ENCODE measurements at regions not wholly inside any gene's neighbourhood (a gene's known extent, or its start where the extent isn't known, plus 50 kb on each side); places are given as distances from the start of the nearest gene placed in this dataset.

- H3K27ac ChIP-seq (ENCODE audit: low read length): no peak overlapping the region
- no peak overlapping the region for H3K27ac Mint-ChIP-seq
- no peaks in the 10 kb centered on the region for H3K36me3 Mint-ChIP-seq
- H3K4me3 ChIP-seq (ENCODE audit: low read length): no peak overlapping the region
- no peaks in the 10 kb centered on the region for H3K4me1 Mint-ChIP-seq
- 96% methylated on average over 3 of the region's 3 CpGs for WGBS (ENCODE audit: insufficient coverage)
- H3K27me3 ChIP-seq (ENCODE audit: control insufficient read depth, insufficient read depth, low read length): no peaks in the 10 kb centered on the region
- peaks cover 0 to 2% of the 10 kb centered on the region in 2 donors for H3K9me3 Mint-ChIP-seq
- no peaks in the 10 kb centered on the region for H3K9me3 ChIP-seq (ENCODE audit: control insufficient read depth, insufficient read depth, low read length)
- no peaks in the 10 kb centered on the region for H3K4me1 ChIP-seq (ENCODE audit: control insufficient read depth, insufficient read depth, low read length)
- TF ChIP-seq, protein P1, sequence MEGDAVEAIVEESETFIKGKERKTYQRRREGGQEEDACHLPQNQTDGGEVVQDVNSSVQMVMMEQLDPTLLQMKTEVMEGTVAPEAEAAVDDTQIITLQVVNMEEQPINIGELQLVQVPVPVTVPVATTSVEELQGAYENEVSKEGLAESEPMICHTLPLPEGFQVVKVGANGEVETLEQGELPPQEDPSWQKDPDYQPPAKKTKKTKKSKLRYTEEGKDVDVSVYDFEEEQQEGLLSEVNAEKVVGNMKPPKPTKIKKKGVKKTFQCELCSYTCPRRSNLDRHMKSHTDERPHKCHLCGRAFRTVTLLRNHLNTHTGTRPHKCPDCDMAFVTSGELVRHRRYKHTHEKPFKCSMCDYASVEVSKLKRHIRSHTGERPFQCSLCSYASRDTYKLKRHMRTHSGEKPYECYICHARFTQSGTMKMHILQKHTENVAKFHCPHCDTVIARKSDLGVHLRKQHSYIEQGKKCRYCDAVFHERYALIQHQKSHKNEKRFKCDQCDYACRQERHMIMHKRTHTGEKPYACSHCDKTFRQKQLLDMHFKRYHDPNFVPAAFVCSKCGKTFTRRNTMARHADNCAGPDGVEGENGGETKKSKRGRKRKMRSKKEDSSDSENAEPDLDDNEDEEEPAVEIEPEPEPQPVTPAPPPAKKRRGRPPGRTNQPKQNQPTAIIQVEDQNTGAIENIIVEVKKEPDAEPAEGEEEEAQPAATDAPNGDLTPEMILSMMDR (IDR thresholded peaks at IDR 0.05): no peak
- no peaks in the 10 kb centered on the region for H3K27me3 Mint-ChIP-seq (ENCODE audit: low read depth in 2 of 2)
- no peak overlapping the region for H3K4me3 Mint-ChIP-seq
- DNase-seq (no peak), ATAC-seq (no peak)
- intact Hi-C loops (cut with micrococcal nuclease): no loop called here
- no peaks in the 10 kb centered on the region for H3K36me3 ChIP-seq (ENCODE audit: control insufficient read depth, insufficient read depth, low read length)
Observed at GRCh38 chr3:94303897-94304296, 241.0 kb downstream of the NSUN3 start.

DNA sequence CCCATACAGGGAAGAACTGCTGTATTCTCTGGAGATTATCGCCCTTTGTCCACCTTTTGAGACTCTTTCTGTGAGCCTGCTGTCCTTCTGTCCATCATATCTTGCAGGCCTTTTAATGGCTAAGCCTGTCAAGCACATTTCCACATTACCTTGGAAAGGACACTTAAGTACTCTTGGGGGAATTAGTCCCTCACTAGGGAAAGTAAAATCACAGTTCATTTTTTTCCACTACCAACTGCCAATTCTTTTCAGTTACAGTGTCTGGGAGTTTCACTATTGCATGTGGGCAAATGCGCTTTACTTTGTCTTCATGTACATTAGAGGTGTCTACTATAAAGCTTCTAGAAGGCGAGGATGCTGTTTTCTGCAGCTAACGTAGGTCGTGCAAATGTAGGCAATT, 242.1 kb downstream of the NSUN3 start:
- H3K36me3 Mint-ChIP-seq: no peaks in the 10 kb centered on the region
- Histone ChIP-seq H3K27ac (ENCODE audit: low read length) (no peak overlapping the region), H3K9me3 (ENCODE audit: control insufficient read depth, insufficient read depth, low read length) (peaks cover 5% of the 10 kb centered on the region), H3K4me3 (ENCODE audit: low read length) (no peak overlapping the region), H3K27me3 (ENCODE audit: control insufficient read depth, insufficient read depth, low read length) (no peaks in the 10 kb centered on the region), H3K4me1 (ENCODE audit: control insufficient read depth, insufficient read depth, low read length) (no peaks in the 10 kb centered on the region), H3K36me3 (ENCODE audit: control insufficient read depth, insufficient read depth, low read length) (no peaks in the 10 kb centered on the region)
- no peak overlapping the region for H3K4me3 Mint-ChIP-seq
- no peaks in the 10 kb centered on the region for H3K27me3 Mint-ChIP-seq (ENCODE audit: low read depth in 2 of 2)
- no peak for DNase-seq
- TF ChIP-seq, protein P1 (IDR thresholded peaks at IDR 0.05): no peak
- no peak overlapping the region for H3K27ac Mint-ChIP-seq
- WGBS (ENCODE audit: insufficient coverage): 81% methylated on average over 5 of the region's 5 CpGs
- intact Hi-C loops (cut with micrococcal nuclease): no loop called here
- H3K9me3 Mint-ChIP-seq: peaks cover 0 to 2% of the 10 kb centered on the region in 2 donors
- H3K4me1 Mint-ChIP-seq: no peaks in the 10 kb centered on the region
- ATAC-seq: no peak

GRCh38 chr3:94305835-94306611, 243.2 kb downstream of the NSUN3 start:
- 71% methylated on average over 16 of the region's 16 CpGs for WGBS (ENCODE audit: insufficient coverage)
- intact Hi-C loops (cut with micrococcal nuclease): no loop called here
- Mint-ChIP-seq H3K36me3 (no peaks in the 10 kb centered on the region), H3K4me1 (no peaks in the 10 kb centered on the region), H3K27ac (no peak overlapping the region), H3K9me3 (peaks cover 2% of the 10 kb centered on the region in 2 donors), H3K27me3 (ENCODE audit: low read depth in 2 of 2) (no peaks in the 10 kb centered on the region), H3K4me3 (no peak overlapping the region)
- no peaks in the 10 kb centered on the region for H3K36me3 ChIP-seq (ENCODE audit: control insufficient read depth, insufficient read depth, low read length)
- H3K9me3 ChIP-seq (ENCODE audit: control insufficient read depth, insufficient read depth, low read length): peaks cover 5% of the 10 kb centered on the region
- no peak overlapping the region for H3K4me3 ChIP-seq (ENCODE audit: low read length)
- no peak overlapping the region for H3K27ac ChIP-seq (ENCODE audit: low read length)
- TF ChIP-seq, protein P1 (IDR thresholded peaks at IDR 0.05): no peak
- H3K27me3 ChIP-seq (ENCODE audit: control insufficient read depth, insufficient read depth, low read length): no peaks in the 10 kb centered on the region
- DNase-seq (no peak), ATAC-seq (no peak)
- no peaks in the 10 kb centered on the region for H3K4me1 ChIP-seq (ENCODE audit: control insufficient read depth, insufficient read depth, low read length)

DNA sequence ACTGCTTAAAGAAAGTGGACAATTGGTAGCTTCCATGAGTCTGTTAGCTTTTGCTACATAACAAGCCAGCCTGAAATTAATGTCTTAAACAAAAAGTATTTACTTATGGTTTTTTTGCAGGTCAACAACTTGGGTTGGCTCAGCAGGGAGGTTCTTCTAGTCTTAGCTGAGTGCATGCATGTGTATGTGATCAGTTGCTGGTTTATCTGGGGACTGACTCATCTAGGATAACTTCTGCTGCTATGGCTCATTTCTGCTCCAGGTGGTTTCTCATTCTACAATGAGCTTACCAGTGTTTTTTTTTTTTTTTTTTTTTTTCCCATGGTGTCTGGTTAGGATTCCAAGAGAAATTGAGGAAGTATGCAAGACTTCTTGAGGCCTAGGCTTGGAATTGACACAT, 244.7 kb downstream of the NSUN3 start:
- no peaks in the 10 kb centered on the region for H3K36me3 ChIP-seq (ENCODE audit: control insufficient read depth, insufficient read depth, low read length)
- TF ChIP-seq, protein P1 (IDR thresholded peaks at IDR 0.05): no peak
- no peaks in the 10 kb centered on the region for H3K27me3 Mint-ChIP-seq (ENCODE audit: low read depth in 2 of 2)
- ATAC-seq: no peak
- H3K9me3 ChIP-seq (ENCODE audit: control insufficient read depth, insufficient read depth, low read length): peaks cover 5% of the 10 kb centered on the region
- DNase-seq: no peak
- no peaks in the 10 kb centered on the region for H3K4me1 Mint-ChIP-seq
- H3K4me3 ChIP-seq (ENCODE audit: low read length): no peak overlapping the region
- H3K4me1 ChIP-seq (ENCODE audit: control insufficient read depth, insufficient read depth, low read length): no peaks in the 10 kb centered on the region
- H3K4me3 Mint-ChIP-seq: no peak overlapping the region
- no peaks in the 10 kb centered on the region for H3K36me3 Mint-ChIP-seq
- intact Hi-C loops (cut with micrococcal nuclease): no loop called here
- peaks cover 0 to 2% of the 10 kb centered on the region in 2 donors for H3K9me3 Mint-ChIP-seq
- H3K27ac Mint-ChIP-seq: no peak overlapping the region
- H3K27ac ChIP-seq (ENCODE audit: low read length): no peak overlapping the region
- no peaks in the 10 kb centered on the region for H3K27me3 ChIP-seq (ENCODE audit: control insufficient read depth, insufficient read depth, low read length)

All from natural killer cell (primary cell).